ENCODE measurements at regions not wholly inside any gene's neighbourhood (a gene's known extent, or its start where the extent isn't known, plus 50 kb on each side); places are given as distances from the start of the nearest gene placed in this dataset.

DNA sequence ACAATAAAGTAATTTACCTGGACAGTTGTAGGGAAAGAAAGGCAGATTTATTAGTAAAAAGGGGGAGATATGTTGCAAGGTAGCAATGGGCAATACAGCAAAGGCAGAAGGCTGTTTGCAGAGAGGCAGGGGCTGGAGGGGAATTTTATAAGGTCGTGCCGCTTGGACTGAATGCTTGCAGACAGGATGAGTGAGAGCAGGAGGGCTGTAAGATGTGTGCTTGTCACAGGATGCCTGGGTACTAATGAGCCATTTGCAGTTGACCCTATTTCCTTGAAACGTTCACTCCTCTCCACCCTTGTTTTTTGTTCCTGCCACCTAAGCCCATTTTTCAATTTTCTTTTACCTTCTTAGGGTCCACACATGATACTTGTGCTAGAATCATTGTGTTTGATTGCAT lies 214.7 kb downstream of the TRAM1L1 start:
- no peak for DNase-seq

DNA sequence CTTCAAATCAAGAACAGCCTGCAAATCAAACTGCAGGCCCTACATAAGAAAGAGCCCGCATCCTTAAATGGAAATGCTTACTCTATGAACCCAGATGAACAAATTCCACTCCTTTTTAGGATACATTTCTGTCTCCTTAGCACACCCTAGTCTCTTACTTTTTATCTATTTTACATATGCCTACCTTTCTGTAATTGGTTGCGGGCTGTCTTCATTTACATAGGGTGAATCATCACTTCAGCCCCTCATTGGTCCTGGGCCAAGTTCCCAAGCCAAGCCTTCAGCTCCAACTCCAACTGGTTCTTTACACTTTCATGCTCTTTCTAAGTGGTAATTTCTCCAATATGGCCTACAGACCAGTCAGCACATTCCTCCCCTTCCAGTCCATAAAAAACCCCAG lies 219.3 kb downstream of the TRAM1L1 start:
- DNase-seq: no peak

DNA sequence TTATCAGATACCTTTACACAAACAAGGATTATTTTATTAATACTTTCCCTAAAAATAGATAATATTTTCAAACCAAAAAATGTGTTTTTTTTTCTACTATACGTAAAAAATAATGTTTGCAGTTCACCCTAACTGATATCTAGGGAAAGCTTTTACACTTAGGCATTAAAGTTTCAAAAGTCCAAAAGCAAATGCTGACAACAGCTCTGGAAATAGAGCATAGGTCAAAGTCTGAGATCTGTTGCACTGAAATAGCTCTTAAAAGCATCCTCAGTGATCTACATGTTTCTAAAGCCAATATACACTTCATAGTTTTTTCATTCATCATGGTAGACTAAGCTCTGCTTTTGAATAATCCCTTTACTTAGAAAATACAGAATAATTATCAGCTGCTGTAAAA lies 222.8 kb downstream of the TRAM1L1 start:
- no peak for DNase-seq

DNA sequence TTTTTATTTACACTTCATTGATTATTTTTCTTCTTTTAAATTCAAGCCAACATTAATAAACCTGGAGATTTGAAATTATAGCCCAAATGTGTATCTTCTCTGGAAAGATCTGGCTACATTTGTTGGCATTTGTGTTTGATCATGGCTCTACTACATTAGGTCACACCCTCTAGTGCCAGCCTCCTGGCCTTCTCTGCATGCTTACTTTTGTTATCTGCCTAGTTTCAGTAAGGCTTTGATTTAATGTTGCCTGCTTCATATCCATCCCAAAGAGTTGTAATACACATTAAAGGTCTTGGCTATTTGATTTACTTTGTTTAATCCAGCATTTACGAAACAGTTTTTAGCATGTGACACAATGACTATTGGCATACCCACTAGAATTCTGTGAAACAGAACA lies 224.5 kb downstream of the TRAM1L1 start:
- DNase-seq: no peak

DNA sequence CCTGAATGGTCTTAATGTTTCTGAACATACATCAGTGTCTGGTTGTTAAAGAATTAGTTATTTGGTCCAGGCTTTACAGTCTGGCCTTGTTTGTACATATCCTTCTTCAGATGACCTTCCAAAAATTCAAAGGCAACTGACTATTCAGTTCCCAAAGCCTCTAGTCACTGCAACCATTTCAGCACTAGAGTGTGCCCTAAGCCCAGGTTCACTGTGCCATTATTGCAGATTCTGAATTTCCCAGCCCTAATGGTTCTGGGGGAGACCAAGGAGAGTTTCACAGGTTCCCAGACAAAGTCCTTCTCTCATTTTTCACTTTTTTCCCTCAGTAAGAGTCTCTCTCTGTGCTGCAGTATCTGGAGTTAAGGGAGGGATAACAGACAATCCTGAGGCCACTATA lies 235.8 kb downstream of the TRAM1L1 start:
- DNase-seq: no peak

DNA sequence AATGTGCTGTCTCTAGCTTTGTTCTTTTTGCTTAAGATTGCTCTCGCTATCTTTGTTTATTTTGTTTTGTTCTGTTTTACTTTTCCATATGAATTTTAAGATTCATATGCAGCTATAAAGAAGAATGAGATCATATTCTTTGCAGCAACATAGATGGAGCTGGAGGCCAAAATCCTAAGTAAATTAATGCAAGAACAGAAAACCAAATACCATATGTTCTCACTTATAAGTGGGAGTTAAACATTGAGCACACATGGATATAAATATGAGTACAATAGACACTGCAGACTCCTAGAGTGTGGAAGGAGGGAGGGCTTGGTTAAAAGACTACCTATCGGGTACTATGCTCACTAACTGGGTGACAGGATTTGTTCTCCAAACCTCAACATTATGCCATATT lies 237.8 kb downstream of the TRAM1L1 start:
- no peak for DNase-seq

DNA sequence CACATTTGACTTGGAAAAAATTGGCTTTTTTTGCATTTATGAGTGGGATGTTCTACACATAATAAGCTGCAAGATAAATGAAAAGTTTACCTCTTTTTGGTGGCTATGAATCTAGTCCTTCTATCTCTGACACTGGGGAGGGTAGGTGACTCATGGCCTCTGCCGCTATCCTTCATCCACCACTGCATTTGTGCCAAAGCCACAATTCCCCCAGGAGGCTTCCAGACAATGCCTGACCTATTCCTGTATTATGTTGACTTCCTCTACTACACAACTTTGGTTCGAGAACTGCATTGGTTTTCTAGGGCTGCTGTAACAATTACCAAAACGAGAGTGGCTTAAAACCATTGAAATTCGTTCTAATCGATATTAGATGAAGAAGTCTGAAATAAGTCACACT lies 245.6 kb downstream of the TRAM1L1 start:
- DNase-seq: no peak

DNA sequence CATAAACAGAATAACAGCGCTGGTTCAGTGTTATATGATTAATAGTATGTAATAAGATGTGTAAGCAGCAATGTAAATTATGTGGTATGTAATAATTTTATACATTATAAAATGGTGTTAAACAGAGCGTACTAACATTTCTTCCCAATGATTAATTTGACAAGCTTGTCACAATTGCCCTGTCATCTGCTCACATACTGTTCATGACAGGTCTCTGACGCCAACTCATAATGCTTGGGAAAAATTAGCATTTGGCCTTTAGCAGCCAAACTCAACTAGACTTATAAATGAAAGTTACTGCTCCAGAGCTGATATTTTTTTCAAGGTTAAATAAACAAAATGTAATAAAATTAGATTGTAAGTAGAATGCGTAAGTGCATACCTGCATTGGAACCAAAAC lies 246.8 kb downstream of the TRAM1L1 start:
- no peak for DNase-seq

DNA sequence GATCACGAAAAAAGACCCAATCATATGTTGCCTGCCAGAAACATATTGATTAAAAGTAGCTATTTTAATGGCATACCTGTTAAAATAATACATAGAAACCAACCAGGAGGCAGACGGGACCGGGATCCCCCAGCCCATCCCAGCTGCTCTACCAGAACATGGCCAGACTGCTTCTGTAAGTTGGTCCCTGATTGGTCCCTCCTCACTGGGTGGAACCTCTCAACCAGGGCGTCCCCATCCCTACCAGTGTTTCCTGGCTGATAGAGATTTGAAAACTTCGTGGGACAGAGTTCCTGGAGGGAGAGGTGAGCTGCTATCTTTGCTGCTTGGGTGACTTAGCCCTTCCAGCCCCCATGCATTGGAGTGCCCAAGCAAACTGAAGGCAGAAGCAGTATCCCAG lies 256.2 kb downstream of the TRAM1L1 start:
- no peak for DNase-seq

DNA sequence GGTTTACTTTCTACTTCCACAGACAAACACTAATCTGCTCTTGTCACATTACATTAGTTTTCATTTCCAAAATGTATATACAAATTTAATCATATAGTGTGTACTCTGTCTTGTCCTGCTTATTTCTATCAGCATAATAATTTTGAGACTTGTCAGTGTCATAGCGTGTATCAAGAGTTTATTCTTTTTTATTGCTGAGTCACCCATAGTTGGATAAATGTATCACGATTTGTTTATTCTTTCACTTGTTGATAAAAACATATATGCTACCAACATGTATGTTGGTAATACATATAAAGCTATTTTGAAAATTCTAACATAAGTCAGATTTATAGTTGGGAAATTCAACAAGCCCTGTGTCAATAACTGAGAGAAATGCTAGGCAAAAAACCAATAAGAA lies 261.2 kb downstream of the TRAM1L1 start:
- no peak for DNase-seq

DNA sequence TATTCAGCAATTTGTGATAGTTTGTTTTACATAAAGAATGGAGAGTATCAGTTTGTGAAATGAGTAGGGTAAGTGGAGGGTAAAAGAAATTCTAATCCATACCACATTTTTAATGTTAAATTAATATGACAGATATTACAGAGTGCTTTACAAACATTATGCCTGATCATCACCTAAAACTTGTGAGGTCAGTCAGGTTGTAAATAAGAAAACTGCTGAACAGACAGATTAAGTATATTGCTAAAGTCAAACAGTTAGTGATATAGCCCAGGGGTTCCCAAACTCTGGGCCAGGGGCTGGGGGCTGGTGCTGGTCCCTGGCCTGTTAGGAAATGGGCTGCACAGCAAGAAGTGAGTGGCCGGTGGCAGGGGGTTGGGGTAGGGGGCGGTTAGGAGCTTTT lies 273.6 kb downstream of the TRAM1L1 start:
- DNase-seq: no peak

DNA sequence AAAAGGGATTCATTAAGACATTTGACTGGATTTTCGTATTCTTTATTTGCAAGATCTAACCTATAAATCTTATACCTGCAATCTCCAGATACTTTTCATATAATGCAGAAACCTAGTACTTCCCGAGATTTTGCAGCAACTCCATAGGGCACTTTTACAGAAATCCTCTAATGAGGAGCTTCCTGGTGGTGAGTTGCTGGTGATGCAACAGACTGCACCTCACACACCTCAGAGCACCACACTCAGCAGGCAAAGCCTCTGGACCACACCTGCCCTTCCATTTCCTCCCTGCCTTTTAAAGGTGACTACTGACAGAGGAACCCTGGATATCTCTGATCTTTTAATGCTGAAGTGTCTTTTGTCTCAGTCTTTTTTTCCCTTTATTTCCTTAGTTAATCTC lies 289.4 kb downstream of the TRAM1L1 start:
- no peak for DNase-seq

DNA sequence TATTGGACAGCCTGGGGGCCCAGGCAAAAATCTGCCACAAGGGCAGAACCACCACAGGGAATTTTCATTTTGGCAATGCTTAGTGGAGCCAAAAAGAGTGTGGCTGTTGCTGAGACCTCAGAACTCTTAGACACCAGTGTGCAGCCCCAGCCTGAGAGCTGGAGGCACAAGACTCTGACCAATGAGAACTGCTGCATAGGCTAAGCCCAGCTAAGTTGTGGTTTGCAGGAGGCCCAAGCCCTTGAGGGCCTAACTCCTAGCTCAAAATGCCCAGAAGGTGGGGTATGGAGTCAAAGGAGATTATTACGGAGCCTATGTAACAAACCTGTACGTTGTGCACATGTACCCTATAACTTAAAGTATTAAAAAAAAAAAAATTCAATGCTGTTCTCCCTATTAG lies 296.7 kb downstream of the TRAM1L1 start:
- DNase-seq: no peak

DNA sequence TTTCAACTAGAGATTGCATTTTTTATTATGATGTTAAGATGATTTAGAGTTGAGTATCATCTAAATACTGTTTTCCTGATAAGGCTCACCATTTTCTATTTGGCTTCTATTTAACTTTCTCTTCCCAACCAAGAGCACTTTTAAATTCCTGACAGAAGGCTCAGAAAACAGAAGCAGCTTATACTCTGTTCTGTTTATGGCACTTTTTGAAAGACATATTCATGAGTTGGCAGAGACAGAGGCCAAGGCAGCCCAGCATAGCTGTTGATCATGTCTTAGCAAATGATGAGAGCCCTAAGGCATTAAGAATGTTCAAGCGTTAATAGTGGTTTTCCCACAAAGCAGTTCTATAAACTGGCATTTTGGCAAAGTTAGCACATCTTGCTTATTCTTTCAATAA lies 330.3 kb downstream of the TRAM1L1 start:
- no peak for DNase-seq

DNA sequence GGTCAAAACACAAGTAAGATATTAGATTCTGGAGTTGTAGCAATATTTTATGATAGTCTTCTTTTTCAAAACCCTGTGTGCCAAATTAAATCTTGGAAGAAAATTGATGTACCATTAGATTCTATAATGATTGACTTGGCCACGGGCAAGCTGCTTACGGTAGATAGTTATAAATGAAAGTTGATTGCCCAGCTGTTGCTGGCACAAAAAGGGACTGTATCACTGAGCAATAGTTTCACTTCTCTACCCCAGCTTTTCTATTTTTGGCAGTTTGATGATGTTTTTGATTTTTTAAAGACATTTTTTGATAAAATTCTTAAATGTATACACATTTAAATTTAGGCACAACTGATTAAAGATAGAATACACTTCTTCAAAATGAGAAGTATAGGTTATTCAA lies 333.3 kb downstream of the TRAM1L1 start:
- no peak for DNase-seq

DNA sequence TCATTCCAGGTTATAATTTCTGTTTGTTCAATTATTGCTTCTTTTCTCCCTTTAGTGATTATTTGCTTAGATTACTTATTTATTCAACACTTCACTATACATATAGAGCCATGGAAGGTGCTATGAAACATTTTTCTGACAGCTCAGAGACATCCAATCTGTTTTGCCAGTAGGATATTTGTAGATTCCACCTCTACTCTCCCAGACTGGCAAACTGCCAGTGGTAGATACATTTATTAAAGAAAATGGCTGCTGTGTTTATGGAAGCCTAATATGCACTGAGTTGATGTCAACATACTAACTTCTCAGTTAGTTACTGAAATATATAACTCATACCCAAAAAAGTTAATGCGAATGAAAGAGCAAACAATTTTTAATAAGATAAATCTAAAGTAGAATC lies 348.6 kb downstream of the TRAM1L1 start:
- DNase-seq: no peak

DNA sequence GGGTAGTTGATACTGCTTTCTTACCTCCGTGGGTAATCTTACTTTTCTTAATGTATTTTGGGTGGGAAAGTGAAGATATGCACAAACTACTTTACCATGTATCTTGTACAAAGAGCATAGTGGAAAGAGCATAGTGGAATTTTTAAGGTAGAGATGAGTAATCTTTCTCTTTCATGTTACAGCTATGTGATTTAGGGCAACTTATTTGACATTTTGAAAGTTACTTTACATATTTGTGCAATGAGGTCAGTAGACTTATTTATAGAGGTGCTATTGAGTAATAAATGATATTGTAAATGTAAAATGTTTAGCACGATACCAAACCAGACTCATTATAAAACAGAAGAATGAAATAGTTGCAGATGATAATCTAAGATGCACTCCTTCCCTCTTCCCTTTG lies 351.2 kb downstream of the TRAM1L1 start:
- no peak for DNase-seq

DNA sequence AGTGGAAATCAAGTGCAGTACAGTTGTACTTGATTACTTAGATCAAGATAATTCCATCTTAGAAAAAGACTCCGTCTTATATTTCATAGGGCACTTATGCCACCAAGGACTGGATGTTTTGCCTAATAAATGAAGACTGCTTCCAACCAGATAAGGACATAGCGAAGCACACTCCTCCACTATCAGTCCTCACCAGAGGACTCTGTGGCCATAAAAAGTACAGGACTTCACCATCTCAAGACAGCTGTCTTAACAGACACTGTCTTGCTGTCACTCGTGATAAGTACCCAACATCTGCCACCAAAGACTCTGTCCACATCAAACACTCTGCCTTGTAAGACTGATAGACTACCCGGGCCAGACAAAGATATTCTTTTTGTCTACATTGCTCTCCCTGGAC lies 352.0 kb downstream of the TRAM1L1 start:
- DNase-seq: no peak

DNA sequence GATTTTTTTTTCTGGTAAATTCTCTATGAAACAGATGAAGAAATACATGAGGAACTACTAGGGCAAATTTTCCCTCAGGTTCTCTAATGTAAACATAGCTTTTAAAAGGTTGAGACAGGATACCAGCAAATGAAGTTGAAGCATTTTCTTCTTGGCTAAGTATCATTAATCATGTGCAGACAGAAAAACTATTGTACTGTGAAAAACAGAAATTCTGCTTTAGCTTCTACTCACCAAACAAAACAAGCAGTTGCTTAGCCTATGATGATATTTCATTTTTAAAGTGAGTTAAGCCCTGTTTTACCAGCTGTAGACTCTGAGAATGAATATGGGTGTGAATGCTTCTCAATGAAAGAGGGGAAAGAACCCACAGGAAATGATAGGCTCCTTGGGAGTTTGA lies 358.9 kb downstream of the TRAM1L1 start:
- no peak for DNase-seq

DNA sequence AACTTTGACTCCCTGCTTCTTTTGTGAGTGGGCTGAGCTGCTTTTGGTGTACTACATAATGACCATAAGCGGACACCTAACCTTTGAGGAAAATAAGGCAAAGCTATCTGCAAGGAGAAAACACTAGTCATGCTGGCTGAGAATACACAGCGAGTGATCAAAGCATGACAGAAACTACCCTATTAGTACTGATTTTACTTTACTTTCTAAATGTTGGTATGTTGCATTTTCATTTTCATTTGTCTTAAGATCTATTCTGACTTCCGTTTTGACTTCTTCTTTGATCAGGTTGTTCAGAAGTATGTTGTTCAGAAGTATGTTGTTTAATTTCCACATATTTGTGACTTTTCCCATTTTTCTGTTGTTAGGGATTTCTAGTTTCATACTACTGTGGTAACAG lies 361.1 kb downstream of the TRAM1L1 start:
- DNase-seq: no peak

DNA sequence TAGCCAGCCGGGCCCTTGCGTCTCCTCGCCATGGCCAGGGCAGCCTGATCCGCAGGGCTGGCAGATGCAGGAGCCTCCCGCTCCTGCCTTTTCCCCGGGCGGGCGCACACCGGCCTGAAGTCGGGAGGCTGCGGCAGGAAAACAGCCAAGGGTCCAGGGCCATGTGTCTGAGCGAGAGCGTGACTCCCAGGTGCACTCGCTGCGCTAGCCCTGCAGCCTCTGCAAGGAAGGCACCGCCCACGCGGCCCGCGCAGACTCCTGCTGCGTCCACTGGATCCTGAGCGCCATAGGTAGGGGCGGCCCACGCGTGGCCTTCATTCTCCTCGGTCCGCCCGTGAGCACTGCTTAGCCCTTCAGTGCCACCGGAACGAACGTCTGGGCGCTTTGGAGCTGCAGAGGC lies 379.9 kb downstream of the TRAM1L1 start:
- no peak for DNase-seq

DNA sequence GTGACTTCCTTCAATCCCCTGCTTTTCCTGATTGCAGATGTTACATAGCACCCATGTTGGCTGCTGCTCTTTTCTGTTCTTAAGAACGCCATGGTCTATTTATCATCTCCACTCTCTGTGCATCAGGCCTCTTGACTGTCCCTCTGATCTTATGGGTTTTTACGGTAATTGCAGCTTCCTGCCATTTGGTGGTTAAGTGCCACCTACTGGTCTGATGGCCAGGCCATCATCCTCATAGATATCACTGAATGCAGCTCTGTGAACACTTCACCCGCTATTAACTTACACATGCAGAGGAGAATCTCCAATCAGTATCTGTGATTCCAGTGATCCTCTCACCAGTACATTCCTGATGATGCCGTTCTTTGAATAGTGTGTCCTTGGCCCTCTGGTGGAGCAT lies 382.4 kb downstream of the TRAM1L1 start:
- DNase-seq: no peak

DNA sequence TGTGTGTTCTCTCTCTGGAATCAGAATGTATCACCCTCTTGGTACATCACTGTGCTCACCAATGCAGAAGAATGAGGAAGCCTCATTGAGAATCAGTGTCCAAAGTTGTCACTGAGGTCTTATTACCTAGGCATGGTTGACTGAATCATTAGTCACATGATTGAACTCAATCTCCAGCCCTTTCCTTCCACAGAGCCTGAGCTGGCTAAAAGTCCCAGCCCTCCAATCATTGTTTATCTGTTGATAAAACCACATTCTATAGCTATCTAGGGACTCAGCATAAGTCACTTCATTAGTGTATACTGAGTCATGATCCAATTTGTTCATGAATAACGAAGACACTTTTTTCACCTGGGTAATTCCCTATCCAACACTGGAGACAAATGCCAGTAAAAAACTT lies 396.8 kb downstream of the TRAM1L1 start:
- DNase-seq: no peak

DNA sequence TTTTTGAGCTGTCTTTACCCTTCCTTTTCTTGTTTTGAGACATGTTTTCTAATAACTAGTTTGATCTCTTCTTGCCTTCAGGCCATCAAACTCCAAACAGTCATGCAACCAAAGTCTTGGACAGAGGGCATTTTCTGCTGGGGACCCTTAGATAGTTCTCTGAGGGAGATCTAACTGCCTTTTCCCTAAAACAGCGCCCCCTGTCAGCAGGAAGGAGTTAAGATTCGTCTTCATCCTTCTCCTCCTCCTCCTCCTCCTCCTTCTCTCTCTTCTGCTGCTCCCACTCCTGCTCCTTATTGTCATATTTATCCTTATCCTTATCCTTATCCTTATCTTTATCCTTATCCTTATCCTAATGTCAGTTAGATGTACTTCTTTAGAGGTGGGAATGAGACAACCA lies 417.2 kb downstream of the TRAM1L1 start:
- no peak for DNase-seq

DNA sequence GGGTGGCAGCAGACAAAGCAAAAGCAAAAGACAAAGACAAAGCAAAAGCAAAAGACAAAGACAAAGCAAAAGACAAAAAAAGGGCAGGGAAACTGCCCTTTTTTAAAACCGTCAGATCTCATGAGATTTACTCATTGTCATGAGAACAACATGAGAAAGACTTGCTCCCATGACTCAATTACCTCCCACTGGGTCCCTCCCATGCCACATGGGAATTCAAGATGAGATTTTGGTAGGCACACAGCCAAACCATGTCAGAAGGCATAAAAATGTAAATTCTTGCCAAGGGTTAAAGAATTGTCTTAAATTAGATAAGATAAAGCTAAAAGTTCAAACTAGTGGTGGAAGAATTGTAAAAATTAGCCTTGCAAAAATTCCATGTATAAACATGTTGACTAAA lies 419.7 kb downstream of the TRAM1L1 start:
- no peak for DNase-seq

DNA sequence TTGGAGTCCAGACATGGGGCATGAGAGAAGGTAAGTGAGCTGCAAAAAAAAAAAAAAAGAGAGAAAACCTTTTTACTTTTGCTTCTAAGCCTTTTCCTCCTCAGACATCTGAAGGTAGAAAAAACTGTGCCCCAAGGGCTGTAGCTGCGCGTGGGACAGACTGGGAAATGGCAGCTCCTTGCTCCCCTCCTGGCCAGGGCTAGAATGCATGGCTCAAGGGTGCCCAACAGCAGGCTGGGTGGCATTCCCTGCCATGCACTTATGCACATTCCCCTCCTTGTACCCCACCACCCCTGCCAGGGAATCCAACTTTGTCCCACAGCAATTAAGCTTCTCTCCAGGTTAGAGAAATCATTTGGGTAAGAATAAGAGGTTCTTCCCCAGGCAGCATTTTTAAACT lies 421.2 kb downstream of the TRAM1L1 start:
- DNase-seq: no peak
